ENCODE measurements at regions not wholly inside any gene's neighbourhood (a gene's known extent, or its start where the extent isn't known, plus 50 kb on each side); places are given as distances from the start of the nearest gene placed in this dataset.
"Not testable (repeated sequence)": the region's sequence is repeated elsewhere in the genome, so short reads cannot be mapped to it uniquely, and the experiment has no call there.

DNA sequence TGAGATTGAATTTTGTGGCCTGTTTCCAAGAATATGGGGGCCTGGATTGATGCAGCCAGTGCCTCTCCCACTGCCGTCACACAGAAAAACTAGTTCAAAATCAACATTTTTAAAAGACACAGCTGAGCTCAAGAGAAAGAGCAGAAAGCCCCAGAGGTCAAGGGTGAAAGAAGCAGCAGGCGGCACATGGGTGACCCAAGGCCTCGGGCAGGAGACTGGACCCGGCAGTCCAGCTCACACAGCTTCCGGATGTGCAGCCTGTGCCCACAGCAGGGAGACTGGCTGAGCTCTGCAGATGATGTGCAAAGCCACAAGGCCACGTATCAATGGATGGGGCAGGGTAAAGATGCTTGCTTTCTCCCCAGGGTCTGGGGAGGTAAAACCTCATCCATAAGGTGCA, 50.4 kb upstream of the RNF32 start:
- no peak for DNase-seq (ENCODE audit: low read depth in 3 of 3)

DNA sequence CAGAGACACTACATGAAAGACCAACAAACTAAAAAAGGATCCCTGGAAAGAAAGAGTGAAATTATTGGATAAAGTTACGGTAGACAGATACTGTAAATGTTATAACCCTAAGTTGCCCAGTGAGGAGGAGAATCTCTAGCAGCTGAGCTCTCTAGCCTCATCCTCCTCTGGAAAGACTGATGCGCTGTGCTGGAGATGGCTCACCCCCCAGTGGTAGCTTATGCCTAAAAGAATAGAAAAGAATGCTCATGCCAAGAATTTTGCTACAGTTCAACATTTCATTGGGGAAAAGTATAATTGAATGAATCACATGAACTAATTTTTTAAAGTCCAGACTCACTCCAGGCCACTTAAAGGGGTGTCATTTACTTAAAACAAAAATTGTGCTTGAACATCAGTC, 50.8 kb upstream of the RNF32 start:
- no peak for DNase-seq (ENCODE audit: low read depth in 3 of 3)

DNA sequence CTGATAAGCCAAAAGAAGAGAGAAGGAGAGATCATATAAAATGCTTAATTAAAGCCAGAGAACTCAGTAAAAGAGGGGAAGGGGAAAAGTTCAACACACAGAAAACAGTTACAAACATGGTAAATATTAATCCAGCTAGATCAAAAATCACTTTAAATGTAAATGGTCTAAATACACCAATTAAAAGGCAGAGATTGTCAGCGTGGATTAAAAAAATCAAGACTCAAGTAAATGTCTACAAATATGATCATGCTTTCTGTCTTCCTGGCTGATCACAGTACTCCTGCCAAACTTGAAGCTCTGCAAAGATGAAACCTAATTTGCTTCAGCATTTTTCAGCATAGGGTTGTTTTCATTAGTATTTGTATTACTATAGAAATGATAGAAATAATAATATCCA, 54.6 kb upstream of the RNF32 start:
- DNase-seq (ENCODE audit: low read depth in 3 of 3), result no peak

DNA sequence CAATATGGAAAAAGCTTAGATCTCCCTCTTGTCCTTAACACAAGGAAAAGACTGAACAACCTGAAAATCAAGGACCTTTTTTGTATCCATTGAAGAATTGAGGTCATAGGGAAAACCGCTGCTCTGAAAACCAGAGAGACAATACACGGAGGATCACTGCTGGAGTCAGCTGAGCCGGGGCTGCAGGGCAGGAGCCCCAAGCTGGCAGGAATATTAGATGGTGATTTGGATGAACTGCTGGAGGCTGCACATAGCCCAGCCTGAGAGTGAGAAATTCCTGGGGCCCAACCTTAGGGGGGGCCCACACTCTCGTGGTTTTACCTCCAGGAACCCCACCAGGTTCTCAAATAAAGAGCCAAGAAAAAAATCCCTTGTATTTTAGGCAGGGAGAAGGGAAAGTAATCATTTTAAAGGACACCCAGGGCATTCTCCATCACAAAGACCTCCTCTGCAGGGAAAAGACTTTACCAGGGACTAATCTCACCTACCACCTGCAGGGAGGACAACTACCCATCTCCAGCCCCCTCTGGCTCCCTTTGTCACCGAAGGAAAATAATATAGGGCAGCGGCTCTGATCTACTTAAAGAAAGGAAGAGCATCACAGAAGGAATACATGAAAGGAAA, 55.4 kb upstream of the RNF32 start:
- no peak for DNase-seq (ENCODE audit: low read depth in 3 of 3)

DNA sequence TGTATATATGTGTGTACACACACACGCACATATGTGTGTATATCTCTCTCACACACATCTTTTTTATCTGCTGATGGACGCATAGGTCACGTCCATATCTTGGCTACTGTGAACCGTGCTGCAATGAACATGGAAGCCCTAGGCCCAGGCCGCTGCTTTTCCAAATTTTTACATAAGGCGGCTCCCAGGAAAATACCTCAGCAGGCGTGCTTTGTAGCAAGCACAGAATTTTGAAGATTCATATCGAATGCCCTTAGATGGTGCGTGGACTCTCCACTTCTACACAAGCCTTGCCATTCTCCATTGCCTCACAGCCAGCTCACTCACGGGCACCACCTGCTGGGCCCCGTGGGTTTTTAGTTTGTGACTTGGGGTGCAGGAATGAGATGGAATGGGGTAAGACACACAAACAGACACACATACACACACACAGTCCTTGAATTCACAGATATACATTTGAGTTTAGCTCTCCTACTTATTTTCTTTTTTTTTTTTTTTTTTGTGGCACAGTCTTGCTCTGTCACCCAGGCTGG, 57.9 kb upstream of the RNF32 start:
- DNase-seq (ENCODE audit: low read depth in 3 of 3), result no peak

DNA sequence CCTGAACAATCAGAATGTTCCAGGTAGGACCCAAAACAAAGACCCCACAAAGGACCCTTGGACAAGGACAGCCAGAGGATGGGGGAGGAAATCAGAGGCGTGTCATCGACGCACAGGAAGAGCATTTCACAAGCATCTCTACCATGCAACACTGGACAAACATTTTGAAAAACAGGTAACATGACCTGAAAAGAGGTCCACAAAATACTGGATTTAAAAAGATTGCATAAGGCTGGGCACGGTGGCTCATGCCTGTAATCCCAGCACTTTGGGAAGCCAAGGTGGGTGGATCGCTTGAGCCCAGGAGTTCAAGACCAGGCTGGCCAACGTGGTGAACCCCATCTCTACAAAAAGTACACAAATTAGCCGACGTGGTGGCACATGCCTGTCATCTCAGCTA, 60.5 kb upstream of the RNF32 start:
- DNase-seq (ENCODE audit: low read depth in 3 of 3), result no peak

DNA sequence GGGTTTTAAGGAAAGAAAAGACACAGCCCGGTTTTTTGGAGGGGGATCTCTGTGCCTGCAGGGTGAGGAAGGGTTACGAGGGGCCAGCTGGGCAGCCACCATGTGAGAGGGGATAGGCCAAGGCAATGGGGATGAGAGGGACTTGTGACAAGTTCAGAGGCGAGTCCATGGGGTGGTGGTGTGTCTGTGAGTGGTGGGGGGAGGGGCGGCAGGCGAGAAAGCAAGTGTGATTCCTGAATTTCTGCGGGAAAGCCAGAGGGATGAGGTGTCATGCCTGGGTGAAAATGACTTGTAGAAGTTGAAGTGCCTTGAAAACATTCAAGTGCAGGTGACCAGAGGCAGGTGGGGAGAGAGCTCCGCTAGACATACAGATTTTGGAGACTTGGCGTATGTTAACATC, 61.0 kb upstream of the RNF32 start:
- DNase-seq (ENCODE audit: low read depth in 3 of 3), result no peak

DNA sequence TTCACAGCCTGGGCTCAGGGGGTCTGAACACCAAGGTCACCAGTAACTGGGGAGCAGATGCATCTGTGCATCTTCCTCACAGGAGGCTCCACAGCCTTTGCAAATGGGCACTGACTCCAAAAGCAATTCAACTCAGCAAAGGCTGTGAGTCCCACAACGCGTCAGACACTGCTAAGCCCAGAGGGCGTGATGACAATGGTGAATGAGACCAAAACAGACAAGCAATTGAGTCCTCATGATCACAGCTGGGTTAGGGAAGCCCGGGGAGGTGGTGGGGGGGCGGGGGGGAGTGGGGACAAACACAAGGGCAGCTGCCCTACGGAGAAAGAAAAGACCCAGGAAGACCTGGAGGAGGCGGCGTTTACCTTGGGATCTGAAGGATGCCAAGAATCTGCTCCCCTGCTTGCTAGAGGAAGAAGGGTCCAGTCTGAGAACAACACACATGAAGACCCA, 61.6 kb upstream of the RNF32 start:
- no peak for DNase-seq (ENCODE audit: low read depth in 3 of 3)

DNA sequence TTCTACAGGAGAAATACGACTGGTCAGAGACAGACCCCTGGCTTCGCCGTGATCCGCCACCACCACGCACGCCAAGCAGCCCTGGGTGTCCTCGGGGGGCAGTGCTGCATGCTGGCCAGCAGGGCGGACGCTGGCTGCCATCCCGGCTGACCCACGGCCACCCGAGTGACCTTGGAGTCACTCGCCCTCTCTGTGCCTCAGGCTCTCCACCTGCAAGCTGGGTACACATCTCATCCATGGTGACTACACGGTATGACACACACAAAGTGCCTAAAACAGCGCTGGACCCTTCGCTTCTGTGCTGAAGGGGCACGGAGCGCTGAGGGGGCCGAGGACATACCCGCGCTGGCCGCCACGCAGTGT, 62.0 kb upstream of the RNF32 start:
- no peak for DNase-seq (ENCODE audit: low read depth in 3 of 3)

DNA sequence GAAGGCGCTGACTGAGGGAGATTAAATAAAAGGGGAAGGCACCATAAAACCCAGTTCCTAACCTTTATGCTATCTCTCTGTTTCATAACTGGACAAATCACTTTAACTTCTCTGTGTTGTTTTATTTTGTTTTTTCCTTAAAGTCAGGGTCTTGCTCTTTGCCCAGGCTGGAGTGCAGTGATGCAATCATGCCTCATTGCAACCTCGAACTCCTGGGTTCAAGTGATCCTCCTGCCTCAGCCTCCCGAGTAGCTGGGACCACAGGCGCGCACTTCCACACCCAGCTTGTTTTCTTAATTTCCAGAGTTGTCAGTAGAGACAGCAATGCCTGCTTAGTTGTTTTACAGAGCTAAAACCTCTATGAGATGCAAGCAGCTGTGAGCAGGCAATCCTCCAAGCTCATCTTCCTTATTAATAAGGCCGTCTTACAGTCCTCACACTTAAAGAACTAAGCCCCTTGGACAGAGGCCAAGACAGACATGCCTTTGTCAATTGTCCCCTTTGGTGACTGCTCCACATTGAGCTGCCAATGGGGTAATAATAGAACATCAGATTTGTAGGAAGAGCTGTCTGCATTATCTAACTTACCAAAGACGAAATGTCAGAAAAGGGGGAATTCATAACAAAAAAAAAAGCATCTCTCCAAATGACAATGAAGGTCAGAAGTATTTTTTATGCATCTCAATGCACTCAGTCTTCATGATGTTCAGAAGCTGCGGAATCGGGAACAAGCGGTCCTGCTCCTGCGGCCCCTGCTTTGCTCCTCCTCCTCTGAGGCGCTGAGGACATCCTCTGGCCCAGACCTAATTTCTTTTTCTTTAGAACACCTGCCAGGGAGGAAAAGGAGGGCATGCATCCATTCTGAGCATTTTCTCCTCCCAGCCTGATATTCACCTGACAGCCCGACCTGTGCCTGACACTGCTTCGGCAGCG, 62.7 kb upstream of the RNF32 start:
- DNase-seq (ENCODE audit: low read depth in 3 of 3), result no peak

DNA sequence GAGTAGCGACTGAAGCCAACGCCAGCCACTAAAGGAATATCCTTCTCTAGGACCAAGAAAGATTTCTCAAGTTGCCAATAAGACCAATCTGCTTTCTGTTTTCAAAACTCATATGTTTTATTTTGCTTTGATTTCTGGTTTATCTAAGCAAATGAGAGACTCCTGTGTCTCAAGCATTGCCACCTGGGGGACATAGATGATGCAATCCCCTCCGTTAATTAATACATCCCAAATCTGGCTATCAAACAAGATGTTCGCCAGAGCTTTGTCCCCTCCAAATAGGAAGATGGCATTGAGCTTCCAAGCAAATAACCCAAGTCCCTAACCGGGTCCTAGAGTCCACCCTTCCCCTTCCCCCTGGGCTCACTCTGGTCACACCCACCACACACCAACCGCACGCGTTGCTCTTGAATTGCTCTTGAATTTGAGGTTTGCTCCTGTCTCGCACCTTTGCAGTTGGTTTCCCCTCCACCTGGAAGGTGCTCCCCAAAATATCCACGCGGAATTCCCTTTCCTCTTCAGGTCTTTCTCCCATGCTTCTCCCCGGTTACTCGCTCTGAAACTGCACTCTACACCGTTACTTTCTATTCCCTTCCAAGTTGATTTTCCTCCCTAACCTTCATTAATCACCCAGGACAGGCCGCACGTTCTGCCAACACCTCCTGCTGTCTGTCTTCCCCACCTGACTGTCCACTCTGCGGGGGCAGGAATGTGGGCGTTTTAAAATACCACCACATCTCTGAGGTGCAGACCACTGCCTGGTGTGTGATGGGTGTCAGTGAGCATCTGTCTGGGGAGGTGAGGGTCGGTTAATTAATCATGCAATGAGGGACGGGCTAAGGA, 64.1 kb upstream of the RNF32 start:
- no peak for DNase-seq (ENCODE audit: low read depth in 3 of 3)

DNA sequence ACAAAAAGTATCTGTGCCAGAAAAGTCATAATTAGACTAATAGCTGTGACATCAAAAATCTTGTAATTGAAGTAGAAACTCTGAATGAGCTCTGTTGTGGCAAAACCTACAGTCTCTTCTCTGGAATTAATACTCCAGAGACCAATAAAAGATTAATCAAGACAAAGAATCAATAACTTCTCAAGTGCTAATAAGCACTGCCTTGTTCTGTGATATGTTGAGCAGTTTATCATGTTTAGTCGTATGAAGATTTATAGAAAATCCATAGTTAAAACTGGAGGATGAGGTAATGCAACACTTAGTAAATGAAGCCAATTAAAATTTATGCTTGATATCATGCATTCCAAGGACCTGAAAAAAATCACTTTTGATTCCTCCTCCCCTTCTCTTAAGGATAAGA, 72.3 kb upstream of the RNF32 start:
- no peak for DNase-seq (ENCODE audit: low read depth in 3 of 3)

DNA sequence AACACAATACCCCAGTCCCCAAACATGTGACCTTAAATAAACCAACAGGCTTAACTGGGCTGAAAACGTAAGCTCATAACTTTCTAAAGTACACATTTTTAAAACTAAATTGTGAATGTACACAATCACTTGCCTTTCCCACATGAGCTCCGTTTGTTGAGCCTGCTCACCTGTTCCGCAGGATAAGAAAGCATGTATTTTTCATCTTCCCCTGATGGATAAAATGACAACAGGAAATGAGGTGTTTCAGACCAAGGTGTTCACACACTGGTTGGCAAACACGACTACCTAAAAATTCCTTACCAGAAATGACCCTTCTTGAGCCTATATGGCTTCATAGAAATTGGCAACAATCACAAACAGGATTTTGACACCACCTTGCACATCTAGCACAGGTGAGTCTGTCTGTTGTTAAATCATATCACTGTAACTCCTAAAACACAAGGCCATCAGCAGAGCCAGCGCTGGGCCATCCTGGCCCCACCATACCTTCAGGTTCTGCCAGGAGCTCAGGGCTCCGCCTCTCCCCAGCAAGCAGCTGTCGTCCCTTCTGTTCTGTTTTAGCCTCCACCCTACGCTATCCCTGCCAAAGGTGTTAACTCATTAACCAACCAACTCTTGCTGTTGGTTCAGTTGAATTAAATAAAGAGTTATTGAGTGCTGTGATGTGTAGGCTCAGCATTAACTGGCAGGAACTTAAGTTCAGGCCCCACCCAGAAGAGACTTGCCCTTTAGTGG, 73.6 kb upstream of the RNF32 start:
- DNase-seq (ENCODE audit: low read depth in 3 of 3), result no peak

DNA sequence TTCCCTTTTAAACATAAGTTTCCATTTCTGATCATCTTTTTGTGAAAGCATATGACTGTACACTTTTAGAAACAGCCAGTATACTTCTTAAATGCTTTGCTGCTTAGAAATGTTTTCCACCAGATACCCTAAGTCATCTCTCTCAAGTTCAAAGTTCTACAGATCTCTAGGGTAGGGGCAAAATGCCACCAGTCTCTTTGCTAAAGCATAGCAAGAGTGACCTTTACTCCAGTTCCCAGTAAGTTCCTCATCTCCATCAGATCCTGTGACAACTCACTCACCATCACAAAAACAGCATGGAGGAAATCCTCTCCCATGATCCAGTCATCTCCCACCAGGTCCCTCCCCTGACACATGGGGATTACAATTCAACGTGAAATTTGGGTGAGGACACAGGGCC, 75.6 kb upstream of the RNF32 start:
- not testable (repeated sequence) for DNase-seq (ENCODE audit: low read depth in 3 of 3)

DNA sequence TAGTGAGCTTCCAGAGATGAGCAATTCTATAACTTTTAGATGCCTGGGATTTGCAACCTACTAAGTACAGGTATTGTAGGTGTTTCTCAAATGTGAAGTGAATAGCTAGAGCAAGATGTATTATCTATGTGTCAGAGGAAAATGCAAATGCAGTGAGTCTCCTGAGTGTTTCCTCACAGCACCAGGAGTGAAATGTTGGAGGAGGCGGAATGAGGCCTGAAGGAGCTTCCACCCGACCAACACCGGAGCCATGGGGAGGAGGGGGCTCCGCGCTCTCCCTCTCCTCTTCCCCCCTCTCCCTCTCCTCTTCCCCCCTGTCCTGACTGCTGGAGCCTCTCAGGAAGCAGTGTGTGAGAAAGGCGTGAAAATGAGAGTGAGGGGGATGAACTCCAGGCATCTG, 79.9 kb upstream of the RNF32 start:
- DNase-seq (ENCODE audit: low read depth in 3 of 3), result no peak

DNA sequence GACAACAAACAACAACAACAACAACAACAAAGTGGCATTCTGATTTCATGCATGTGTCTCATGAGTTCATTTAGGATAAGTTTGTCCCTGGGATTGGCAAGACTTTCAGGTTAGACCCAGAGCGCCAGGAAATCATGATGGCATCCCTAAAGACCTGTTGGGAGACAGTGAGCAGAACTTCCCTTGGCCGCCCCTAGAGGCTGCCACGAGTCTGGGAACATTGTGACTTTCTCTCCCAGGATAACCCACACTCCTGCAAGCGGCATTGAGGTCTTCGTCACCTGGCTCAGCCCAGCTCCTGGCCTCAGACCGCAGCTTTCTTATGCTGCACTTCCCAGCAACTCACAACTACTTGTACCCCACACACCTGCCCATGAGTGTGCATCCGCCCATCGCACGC, 80.5 kb upstream of the RNF32 start:
- DNase-seq (ENCODE audit: low read depth in 3 of 3), result no peak

DNA sequence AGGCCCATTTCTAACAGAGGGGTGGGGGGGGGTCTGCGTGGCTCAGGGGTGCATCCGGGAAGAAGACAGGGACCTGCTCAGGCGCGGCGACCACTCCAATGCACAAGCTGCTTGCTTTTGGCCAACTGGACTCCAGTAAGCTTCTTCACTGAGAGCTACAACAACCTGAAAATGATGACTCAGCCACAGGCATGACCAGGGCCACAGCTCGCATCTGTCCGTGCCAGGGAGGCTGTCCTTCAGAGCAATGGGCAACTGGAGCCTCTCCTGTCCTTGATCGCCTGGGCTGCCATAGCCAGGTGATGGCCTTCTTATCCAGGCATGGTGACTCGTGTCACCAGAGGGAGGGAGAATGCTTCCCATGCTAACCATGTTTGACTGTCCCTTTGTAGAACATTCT, 81.6 kb upstream of the RNF32 start:
- no peak for DNase-seq (ENCODE audit: low read depth in 3 of 3)

DNA sequence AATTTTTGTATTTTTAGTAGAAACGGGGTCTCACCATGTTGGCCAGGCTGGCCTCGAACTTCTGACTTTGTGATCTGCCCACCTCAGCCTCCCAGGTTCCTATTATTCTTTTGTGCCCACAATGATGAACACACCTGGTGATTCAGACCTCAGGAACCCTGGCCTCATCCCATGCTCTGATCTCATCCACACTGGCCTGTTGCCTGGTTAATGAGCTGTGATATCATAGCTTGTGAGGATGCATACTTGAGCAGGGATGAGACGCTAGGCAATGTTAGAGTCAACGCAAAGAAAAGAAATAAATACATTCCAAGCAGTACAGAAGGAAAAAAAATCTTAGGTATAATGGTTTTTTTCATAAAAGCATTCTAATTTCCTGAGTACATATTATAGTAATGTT, 82.4 kb upstream of the RNF32 start:
- DNase-seq (ENCODE audit: low read depth in 3 of 3), result no peak

DNA sequence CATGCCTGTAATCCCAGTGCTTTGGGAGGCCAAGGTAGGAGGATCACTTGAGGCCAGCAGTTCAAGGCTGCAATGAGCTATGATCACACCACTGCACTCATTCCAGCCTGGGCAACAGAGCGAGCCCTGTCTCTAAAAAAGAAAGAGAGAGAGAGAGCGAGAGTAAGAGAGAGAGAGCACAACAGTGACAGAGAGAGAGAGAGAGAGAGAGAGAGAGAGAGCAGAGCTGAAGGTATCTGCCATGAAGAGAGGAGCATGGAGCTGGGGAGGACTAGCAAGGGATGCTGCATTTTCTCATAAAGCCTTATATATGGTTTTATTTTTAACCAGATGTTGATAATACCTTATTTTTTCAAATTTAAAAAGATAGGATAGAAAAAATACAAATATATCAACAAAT, 84.5 kb upstream of the RNF32 start:
- no peak for DNase-seq (ENCODE audit: low read depth in 3 of 3)

DNA sequence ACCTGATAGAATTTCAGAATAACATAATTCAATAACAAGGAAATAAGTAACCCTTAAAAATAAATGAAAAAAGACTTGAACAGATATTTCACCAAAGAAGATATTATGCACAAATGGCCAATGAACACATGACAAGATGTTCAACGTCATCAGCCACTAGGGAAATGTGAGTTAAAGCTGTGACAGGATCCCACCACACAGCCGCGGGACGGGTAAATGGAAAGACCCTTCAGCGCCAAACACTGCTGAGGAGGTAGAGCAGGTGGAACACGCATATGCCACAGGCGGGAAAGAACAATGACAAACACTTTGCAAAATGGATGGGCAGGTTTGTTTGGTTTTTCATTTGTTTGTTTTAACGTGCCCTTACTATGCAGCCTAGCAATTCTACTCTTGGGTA, 86.1 kb upstream of the RNF32 start:
- no peak for DNase-seq (ENCODE audit: low read depth in 3 of 3)

DNA sequence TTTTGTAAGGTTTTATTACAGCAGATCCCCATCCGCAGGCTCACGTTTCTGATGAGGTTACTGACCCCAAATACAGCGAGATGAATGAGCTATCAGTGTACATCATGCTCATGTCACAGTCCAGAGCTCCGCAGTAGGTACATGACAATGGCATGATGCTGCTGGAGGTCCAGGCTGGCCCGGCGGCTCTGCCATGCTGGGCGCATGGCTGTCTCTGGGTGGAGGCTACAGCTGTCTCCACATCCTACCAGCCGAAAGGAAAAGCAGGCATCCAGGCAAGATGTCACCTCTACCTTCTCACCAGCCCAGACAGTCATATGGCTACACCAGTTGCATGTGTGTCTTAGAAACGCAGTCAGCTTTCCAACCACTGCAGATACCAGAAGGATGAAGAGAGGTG, 90.9 kb upstream of the RNF32 start:
- DNase-seq (ENCODE audit: low read depth in 3 of 3), result no peak

All from stimulated activated CD4-positive, alpha-beta T cell treated with anti-CD3 and anti-CD28 coated beads, TNF-alpha, amount 100 ng/mL, for 24 hours (primary cell).